Naive thymus-derived CD4-positive, alpha-beta T cell (primary cell): ENCODE measurements at regions not wholly inside any gene's neighbourhood (a gene's known extent, or its start where the extent isn't known, plus 50 kb on each side); places are given as distances from the start of the nearest gene placed in this dataset.

Experiments used
- ATAC-seq: fragments of 150-1000 bp; cut with Tn5 transposase; 2 replicates; pipeline ENCODE4 v1.10.0; 2021; ENCODE audit warnings: mild to moderate bottlenecking, moderate library complexity
- CTCF ChIA-PET: fragments of 350-600 bp; sonication (Branson Sonifier 250); formaldehyde crosslinking; loops from one replicate; lab custom pipeline; 2021; ENCODE audit warnings: antibody characterized with exemption; lab: Charles Lee
- POLR2A ChIA-PET: fragments of 350-600 bp; sonication (Branson Sonifier 250); formaldehyde crosslinking; loops from one replicate; lab custom pipeline; 2021; ENCODE audit warnings: antibody characterized with exemption, inconsistent platforms; lab: Charles Lee
- DNase-seq, 9 donors: peaks; one replicate each; pipeline versions ENCODE4 v3.0.0 to v3.0.0-alpha.2; 2020 to 2022; ENCODE audit warnings: mixed read lengths in 1 of 9
- H3K27ac ChIP-seq: one replicate; pipeline ENCODE4 v1.7.0; 2013; ENCODE audit warnings: mild to moderate bottlenecking, low read depth, low read length, moderate library complexity
- H3K27me3 ChIP-seq, 2 donors: one replicate each; pipeline ENCODE4 v1.7.0; 2013; ENCODE audit warnings: low read length in 2 of 2, mild to moderate bottlenecking in 2 of 2, moderate library complexity in 2 of 2; ENCODE audit not compliant: control insufficient read depth in 2 of 2, insufficient read depth in 2 of 2
- H3K36me3 ChIP-seq, 3 experiments: 1 replicate in 2 of 3; 2 replicates in 1 of 3; pipeline ENCODE4 v1.7.0; 2013; ENCODE audit warnings: low read length in 3 of 3, mild to moderate bottlenecking in 3 of 3, moderate library complexity in 1 of 3; ENCODE audit not compliant: insufficient read depth in 3 of 3, control insufficient read depth in 2 of 3
- H3K4me1 ChIP-seq, 2 donors: one replicate each; pipeline ENCODE4 v1.7.0; 2013; ENCODE audit warnings: low read length in 2 of 2, mild to moderate bottlenecking in 2 of 2, moderate library complexity in 1 of 2; ENCODE audit not compliant: control insufficient read depth in 2 of 2, insufficient read depth in 2 of 2
- H3K4me3 ChIP-seq: 2 replicates; pipeline ENCODE4 v1.7.0; 2013; ENCODE audit warnings: mild to moderate bottlenecking, low read length
- H3K9me3 ChIP-seq, 3 experiments: 1 replicate in 2 of 3; 2 replicates in 1 of 3; pipeline ENCODE4 v1.7.0; 2013; ENCODE audit warnings: low read length in 3 of 3; ENCODE audit not compliant: control insufficient read depth in 2 of 3
- H3K27ac Mint-ChIP-seq, 9 donors: one replicate each; pipeline ENCODE4 v1.8.0; 2020 to 2022; ENCODE audit warnings: mixed read lengths in 9 of 9, mild to moderate bottlenecking in 8 of 9, moderate library complexity in 5 of 9, inconsistent platforms in 2 of 9
- H3K27me3 Mint-ChIP-seq, 5 donors: one replicate each; pipeline ENCODE4 v1.8.0; 2021 to 2022; ENCODE audit warnings: mixed read lengths in 5 of 5, mild to moderate bottlenecking in 1 of 5
- H3K36me3 Mint-ChIP-seq, 5 donors: one replicate each; pipeline ENCODE4 v1.8.0; 2020 to 2022; ENCODE audit warnings: mixed read lengths in 5 of 5, mild to moderate bottlenecking in 3 of 5, inconsistent platforms in 1 of 5
- H3K4me1 Mint-ChIP-seq, 7 donors: one replicate each; pipeline ENCODE4 v1.8.0; 2020 to 2022; ENCODE audit warnings: mixed read lengths in 7 of 7, mild to moderate bottlenecking in 3 of 7, inconsistent platforms in 1 of 7
- H3K4me3 Mint-ChIP-seq, 10 donors: one replicate each; pipeline ENCODE4 v1.8.0; 2020 to 2022; ENCODE audit warnings: mild to moderate bottlenecking in 10 of 10, mixed read lengths in 10 of 10, moderate library complexity in 6 of 10, inconsistent platforms in 2 of 10
- H3K9me3 Mint-ChIP-seq, 11 donors: one replicate each; pipeline ENCODE4 v1.8.0; 2020 to 2022; ENCODE audit warnings: mixed read lengths in 11 of 11, mild to moderate bottlenecking in 4 of 11, inconsistent platforms in 1 of 11, moderate library complexity in 1 of 11
- intact Hi-C, 2 donors: fragments of 100-400 bp; cut with micrococcal nuclease; formaldehyde crosslinking; loops; one replicate each; pipeline ENCODE4 v1.15.1; 2023

DNA sequence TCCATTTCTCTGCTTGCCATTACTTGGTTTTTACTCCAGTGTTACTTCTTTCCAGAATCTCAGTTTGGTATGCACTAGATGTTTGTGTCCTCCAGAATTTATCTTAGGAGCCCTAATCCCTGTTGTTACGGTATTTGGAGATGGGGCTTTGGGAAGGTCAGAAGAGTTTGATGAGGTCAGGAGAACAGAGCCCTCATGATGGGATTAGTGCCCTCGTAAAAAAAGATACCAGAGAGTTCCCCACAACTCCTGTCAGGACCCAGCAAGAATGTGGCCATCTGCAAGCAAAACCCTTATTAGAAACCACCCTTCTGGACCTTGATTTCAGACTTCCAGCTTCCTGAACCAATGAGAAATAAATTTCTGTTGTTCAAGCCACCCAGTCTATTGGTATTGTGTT, 98.0 kb downstream of the ADAMTS1 start:
- Mint-ChIP-seq H3K9me3 (no peaks in the 10 kb centered on the region), H3K4me3 (no peak overlapping the region), H3K27me3 (peaks cover 3 to 10% (median 6%) of the 10 kb centered on the region in 5 donors), H3K27ac (no peak overlapping the region), H3K4me1 (no peaks in the 10 kb centered on the region), H3K36me3 (no peaks in the 10 kb centered on the region)
- no peaks in the 10 kb centered on the region for H3K36me3 ChIP-seq
- H3K4me1 ChIP-seq = no peaks in the 10 kb centered on the region
- no peak overlapping the region for H3K4me3 ChIP-seq
- DNase-seq (no peak), ATAC-seq (no peak)
- intact Hi-C loops = no loop called here
- POLR2A ChIA-PET = no interaction called here
- H3K27ac ChIP-seq = no peak overlapping the region
- no peaks in the 10 kb centered on the region for H3K9me3 ChIP-seq
- no peaks in the 10 kb centered on the region for H3K27me3 ChIP-seq
- CTCF ChIA-PET = no interaction called here

DNA sequence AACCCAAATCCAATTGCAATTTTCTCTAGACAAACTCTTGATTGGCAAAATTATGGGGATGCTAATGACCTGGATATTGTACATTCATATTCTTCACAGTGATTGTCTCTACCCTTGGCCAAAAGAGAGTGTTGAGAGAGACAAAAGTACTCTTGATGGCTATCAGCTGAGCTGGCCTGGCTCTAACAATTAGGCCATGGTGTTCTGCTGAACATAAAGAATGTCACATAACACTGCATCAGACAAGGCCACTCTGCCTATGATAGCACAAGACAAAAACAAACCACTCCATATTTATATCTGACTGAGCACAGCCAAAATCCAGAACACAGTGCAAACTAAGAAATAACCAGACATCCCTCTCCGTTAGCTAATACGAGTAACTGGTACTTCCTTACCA, 101.7 kb downstream of the ADAMTS1 start:
- H3K4me1 Mint-ChIP-seq = no peaks in the 10 kb centered on the region
- no peaks in the 10 kb centered on the region for H3K4me1 ChIP-seq
- H3K27ac Mint-ChIP-seq = no peak overlapping the region
- no peaks in the 10 kb centered on the region for H3K27me3 ChIP-seq
- H3K4me3 Mint-ChIP-seq = no peak overlapping the region
- H3K27ac ChIP-seq = no peak overlapping the region
- no peaks in the 10 kb centered on the region for H3K36me3 Mint-ChIP-seq
- intact Hi-C loops = no loop called here
- H3K36me3 ChIP-seq = no peaks in the 10 kb centered on the region
- POLR2A ChIA-PET = no interaction called here
- CTCF ChIA-PET = no interaction called here
- peaks cover 0 to 1% (median 0%) of the 10 kb centered on the region in 11 donors for H3K9me3 Mint-ChIP-seq
- H3K9me3 ChIP-seq = no peaks in the 10 kb centered on the region
- peaks cover 0 to 4% (median 3%) of the 10 kb centered on the region in 5 donors for H3K27me3 Mint-ChIP-seq
- DNase-seq (no peak), ATAC-seq (no peak)
- H3K4me3 ChIP-seq = no peak overlapping the region

DNA sequence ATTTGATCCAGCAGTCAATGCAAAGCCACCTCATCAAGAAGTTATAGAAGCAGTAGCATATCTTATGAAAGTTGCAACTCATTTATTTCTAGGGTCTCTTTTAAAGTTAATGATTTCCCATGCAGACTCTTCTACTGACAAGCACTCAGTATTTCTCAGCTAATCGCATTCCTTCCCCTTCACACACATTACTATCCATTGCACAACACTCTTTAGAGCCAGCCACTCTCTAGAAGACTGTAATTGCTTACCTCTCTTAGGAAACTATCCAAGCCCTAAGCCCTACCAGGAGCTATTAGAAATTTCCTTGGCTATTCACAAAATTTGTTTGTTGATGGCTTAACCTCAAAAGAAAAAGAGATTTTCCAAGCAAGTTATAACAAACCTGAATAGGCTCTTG, 106.0 kb downstream of the ADAMTS1 start:
- Histone ChIP-seq H3K4me1 (no peaks in the 10 kb centered on the region), H3K27me3 (no peaks in the 10 kb centered on the region), H3K36me3 (no peaks in the 10 kb centered on the region), H3K9me3 (no peaks in the 10 kb centered on the region), H3K27ac (no peak overlapping the region), H3K4me3 (no peak overlapping the region)
- H3K9me3 Mint-ChIP-seq = peaks cover 0 to 1% (median 0%) of the 10 kb centered on the region in 11 donors
- H3K36me3 Mint-ChIP-seq = no peaks in the 10 kb centered on the region
- H3K4me3 Mint-ChIP-seq = no peak overlapping the region
- DNase-seq (no peak), ATAC-seq (no peak)
- POLR2A ChIA-PET = no interaction called here
- no peaks in the 10 kb centered on the region for H3K4me1 Mint-ChIP-seq
- CTCF ChIA-PET = no interaction called here
- no peak overlapping the region for H3K27ac Mint-ChIP-seq
- intact Hi-C loops = no loop called here
- H3K27me3 Mint-ChIP-seq = peaks cover 0 to 7% (median 0%) of the 10 kb centered on the region in 5 donors

DNA sequence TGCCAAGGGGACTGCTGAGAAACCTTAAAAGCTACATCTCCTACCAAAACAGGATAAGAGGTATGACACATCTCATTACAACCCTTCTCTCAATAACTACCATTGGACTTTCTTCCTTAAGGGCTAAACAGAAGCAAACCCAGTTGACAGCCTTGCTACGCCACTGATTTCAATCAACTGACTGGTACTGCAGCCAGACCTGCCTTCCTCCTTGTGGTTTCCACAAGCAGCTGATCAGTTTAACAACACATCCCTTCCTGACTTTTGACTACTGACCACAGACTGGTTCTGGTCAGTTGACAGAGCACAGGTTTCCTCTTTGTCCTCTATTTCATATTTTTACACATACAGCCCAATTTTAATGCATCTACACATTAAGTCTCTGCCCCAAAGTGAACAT, 108.8 kb downstream of the ADAMTS1 start:
- Histone ChIP-seq H3K27me3 (no peaks in the 10 kb centered on the region), H3K36me3 (no peaks in the 10 kb centered on the region), H3K27ac (no peak overlapping the region), H3K4me1 (no peaks in the 10 kb centered on the region), H3K9me3 (no peaks in the 10 kb centered on the region), H3K4me3 (no peak overlapping the region)
- no peak for DNase-seq
- intact Hi-C loops = no loop called here
- Mint-ChIP-seq H3K4me1 (no peaks in the 10 kb centered on the region), H3K27ac (no peak overlapping the region), H3K9me3 (peaks cover 0 to under 1% (median 0%) of the 10 kb centered on the region in 11 donors), H3K27me3 (peaks cover 0 to 8% (median 2%) of the 10 kb centered on the region in 5 donors), H3K4me3 (no peak overlapping the region), H3K36me3 (no peaks in the 10 kb centered on the region)
- POLR2A ChIA-PET = no interaction called here
- CTCF ChIA-PET = no interaction called here
- no peak for ATAC-seq

DNA sequence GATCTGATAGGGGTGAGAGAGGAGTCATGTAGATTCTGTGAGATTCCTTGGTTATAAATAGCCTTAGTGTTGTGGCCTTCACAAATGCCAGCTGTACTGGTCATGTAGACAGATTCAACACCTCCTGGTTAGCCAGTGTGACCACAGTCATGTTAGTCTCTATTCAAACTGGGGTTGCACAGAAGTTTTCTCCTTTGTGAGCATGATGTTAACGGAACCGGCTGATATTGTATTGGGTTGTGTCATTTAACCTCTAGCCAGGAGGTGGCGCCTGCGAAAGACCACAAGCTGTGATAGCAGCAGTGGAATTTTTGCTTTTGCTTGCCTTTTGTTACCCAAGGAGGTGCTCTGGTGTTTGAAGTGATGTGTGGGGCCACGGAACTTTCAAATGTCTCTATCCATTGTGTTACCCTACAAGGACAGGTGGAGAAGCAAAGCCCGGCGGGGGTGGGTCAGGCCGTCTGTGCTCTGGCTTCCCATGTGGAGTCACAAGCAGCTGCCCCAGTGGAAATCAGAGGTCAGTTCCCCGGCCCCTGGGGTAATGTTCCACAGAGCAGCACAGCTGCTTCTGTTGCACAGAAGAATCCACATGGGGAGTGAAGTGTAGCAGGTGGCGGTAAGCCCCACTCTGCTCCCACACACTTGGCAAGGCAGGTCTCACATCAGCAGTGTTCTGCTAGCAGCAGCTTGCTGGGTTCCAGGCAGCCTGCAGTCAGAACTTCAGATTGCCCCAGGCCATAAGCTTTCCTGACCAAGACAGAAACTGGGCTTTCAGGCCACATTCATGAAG, 112.6 kb downstream of the ADAMTS1 start:
- H3K4me1 Mint-ChIP-seq = no peaks in the 10 kb centered on the region
- no peak overlapping the region for H3K4me3 ChIP-seq
- H3K4me1 ChIP-seq = no peaks in the 10 kb centered on the region
- H3K9me3 ChIP-seq = no peaks in the 10 kb centered on the region
- H3K27ac ChIP-seq = no peak overlapping the region
- ChIA-PET CTCF (no interaction called here), POLR2A (no interaction called here)
- H3K27me3 ChIP-seq = no peaks in the 10 kb centered on the region
- intact Hi-C loops = no loop called here
- H3K27me3 Mint-ChIP-seq = peaks cover 2 to 20% (median 13%) of the 10 kb centered on the region in 5 donors
- no peaks in the 10 kb centered on the region for H3K36me3 ChIP-seq
- H3K36me3 Mint-ChIP-seq = no peaks in the 10 kb centered on the region
- ATAC-seq (no peak), DNase-seq (peak in 3 of 9 donors; percentile 4 to 15 (median 8))
- no peak overlapping the region for H3K4me3 Mint-ChIP-seq
- H3K27ac Mint-ChIP-seq = no peak overlapping the region
- peaks cover 0 to 8% (median 0%) of the 10 kb centered on the region in 11 donors for H3K9me3 Mint-ChIP-seq

DNA sequence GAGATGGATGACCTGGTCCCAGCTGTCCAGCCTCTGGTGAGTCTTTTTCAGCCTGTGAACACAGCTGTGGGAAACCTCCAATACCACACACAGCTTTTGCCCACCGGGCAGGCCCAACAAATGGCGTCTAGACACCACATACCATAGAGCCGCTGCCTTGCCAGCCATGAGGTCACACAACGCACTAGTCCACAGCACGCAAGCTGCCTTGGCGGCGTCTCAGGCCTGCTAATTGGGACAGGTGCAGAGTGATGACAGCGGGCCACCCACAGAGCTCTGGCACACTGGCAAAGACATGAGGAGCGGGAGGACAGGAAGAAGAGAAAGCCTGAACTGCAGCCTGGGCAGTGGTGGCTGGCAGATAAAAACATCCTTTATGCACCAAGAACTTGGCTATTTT, 125.5 kb downstream of the ADAMTS1 start:
- Mint-ChIP-seq H3K4me3 (no peak overlapping the region), H3K9me3 (peaks cover 0 to 2% (median 0%) of the 10 kb centered on the region in 11 donors), H3K36me3 (no peaks in the 10 kb centered on the region), H3K4me1 (no peaks in the 10 kb centered on the region), H3K27me3 (peaks cover under 1 to 3% (median under 1%) of the 10 kb centered on the region in 5 donors), H3K27ac (no peak overlapping the region)
- no peak for DNase-seq
- ChIA-PET POLR2A (no interaction called here), CTCF (no interaction called here)
- Histone ChIP-seq H3K36me3 (no peaks in the 10 kb centered on the region), H3K27ac (no peak overlapping the region), H3K9me3 (no peaks in the 10 kb centered on the region), H3K27me3 (no peaks in the 10 kb centered on the region), H3K4me3 (no peak overlapping the region), H3K4me1 (no peaks in the 10 kb centered on the region)
- intact Hi-C loops = loop anchor here in 1 of 2 donors (5.0 kb wide), 1 partner anchor 552 kb away; no protein-coding TSS in a partner anchor
- ATAC-seq = no peak
